Lung (tissue), 11 donors: ENCODE measurements at regions not wholly inside any gene's neighbourhood (a gene's known extent, or its start where the extent isn't known, plus 50 kb on each side); places are given as distances from the start of the nearest gene placed in this dataset.

Experiments
- ATAC-seq: fragments of 200-7000 bp; cut with Tn5 transposase; one replicate; pipeline ENCODE4 v1.9.1; 2020; ENCODE audit warnings: moderate number of reproducible peaks; ENCODE audit not compliant: insufficient read depth, low FRiP score
- DNase-seq, 3 donors: peaks; one replicate each; pipeline ENCODE4 v3.0.0-alpha.2; 2013 to 2017
- H3K27ac ChIP-seq, 2 donors: one replicate each; pipeline ENCODE4 v1.5.1; 2013; ENCODE audit warnings: mild to moderate bottlenecking in 2 of 2, moderate library complexity in 2 of 2, control low read depth in 1 of 2, inconsistent platforms in 1 of 2, low read depth in 1 of 2, low read length in 1 of 2
- H3K27me3 ChIP-seq, 3 donors: one replicate each; pipeline ENCODE4 v1.5.1; 2013; ENCODE audit warnings: low read length in 2 of 3; ENCODE audit not compliant: control insufficient read depth in 3 of 3, insufficient read depth in 3 of 3
- H3K36me3 ChIP-seq, 4 donors: one replicate each; pipeline ENCODE4 v1.5.1; 2013; ENCODE audit warnings: low read length in 4 of 4, mild to moderate bottlenecking in 1 of 4, moderate library complexity in 1 of 4; ENCODE audit not compliant: control insufficient read depth in 4 of 4, insufficient read depth in 4 of 4
- H3K4me1 ChIP-seq, 5 donors: one replicate each; pipeline ENCODE4 v1.5.1; 2013; ENCODE audit warnings: low read length in 5 of 5, mild to moderate bottlenecking in 2 of 5, moderate library complexity in 1 of 5; ENCODE audit not compliant: control insufficient read depth in 5 of 5, insufficient read depth in 5 of 5
- H3K4me3 ChIP-seq: one replicate; pipeline ENCODE4 v1.5.1; 2013; ENCODE audit warnings: mild to moderate bottlenecking, control low read depth, moderate library complexity
- H3K9ac ChIP-seq, 2 donors: one replicate each; pipeline ENCODE4 v1.5.1; 2013; ENCODE audit warnings: low read length in 2 of 2, control low read depth in 1 of 2; ENCODE audit not compliant: insufficient read depth in 1 of 2
- H3K9me3 ChIP-seq, 4 donors: one replicate each; pipeline ENCODE4 v1.5.1; 2013; ENCODE audit warnings: low read length in 3 of 4, mild to moderate bottlenecking in 1 of 4, moderate library complexity in 1 of 4; ENCODE audit not compliant: control insufficient read depth in 4 of 4, insufficient read depth in 3 of 4
- CTCF ChIP-seq: IDR thresholded peaks from 2 replicates; pipeline ENCODE4 v1.5.1; 2012; ENCODE audit warnings: mild to moderate bottlenecking; ENCODE audit errors: control extremely low read depth, extremely low read depth
- WGBS, 2 donors: extraction: QIAGEN DNeasy Blood & Tissue Kit; methylation state at CpG; one replicate each; pipeline ENCODE4 v1.1.7; 2013; 5-methylcytosine and 5-hydroxymethylcytosine counted together
- donor health status: control.
- donor health status: control.
- donor health status: Bipolar disorder and iron deficiency.
- donor health status: healthy.
- donor health status: DM: yes; HTN: yes; CAD: no.

- TF ChIP-seq CTCF = no peak
- H3K4me1 ChIP-seq = no peaks in the 10 kb centered on the region
- no peaks in the 10 kb centered on the region for H3K27me3 ChIP-seq
- H3K27ac ChIP-seq = no peak overlapping the region
- H3K9ac ChIP-seq = no peak overlapping the region
- 79 to 85% methylated on average over 6 of the region's 6 CpGs for WGBS, 2 donors
- no peaks in the 10 kb centered on the region for H3K9me3 ChIP-seq
- no peaks in the 10 kb centered on the region for H3K36me3 ChIP-seq
- H3K4me3 ChIP-seq = no peak overlapping the region
- DNase-seq (no peak), ATAC-seq (no peak)
These were observed 131.3 kb downstream of the EN1 start for GRCh38 chr2:118716102-118716501.

GRCh38 chr2:118714118-118714517 is 133.3 kb downstream of the EN1 start:
- no peaks in the 10 kb centered on the region for H3K4me1 ChIP-seq
- no peak for DNase-seq
- no peak overlapping the region for H3K4me3 ChIP-seq
- no peaks in the 10 kb centered on the region for H3K27me3 ChIP-seq
- H3K36me3 ChIP-seq = no peaks in the 10 kb centered on the region
- 78 to 81% methylated on average over 6 of the region's 6 CpGs for WGBS, 2 donors
- no peak overlapping the region for H3K9ac ChIP-seq
- no peaks in the 10 kb centered on the region for H3K9me3 ChIP-seq
- TF ChIP-seq CTCF = no peak
- H3K27ac ChIP-seq = no peak overlapping the region
- no peak for ATAC-seq

GRCh38 chr2:118711603-118712002 is 135.8 kb downstream of the EN1 start:
- Histone ChIP-seq H3K27me3 (no peaks in the 10 kb centered on the region), H3K9me3 (peaks cover 0 to 1% (median 0%) of the 10 kb centered on the region in 4 donors), H3K36me3 (no peaks in the 10 kb centered on the region), H3K27ac (no peak overlapping the region), H3K4me3 (no peak overlapping the region), H3K9ac (no peak overlapping the region), H3K4me1 (no peaks in the 10 kb centered on the region)
- WGBS, 2 donors = 86 to 92% methylated on average over 5 of the region's 5 CpGs
- ATAC-seq (no peak), DNase-seq (no peak)
- TF ChIP-seq CTCF = no peak

GRCh38 chr2:118710481-118710880 is 137.0 kb downstream of the EN1 start:
- H3K36me3 ChIP-seq = no peaks in the 10 kb centered on the region
- no peak for TF ChIP-seq CTCF
- peaks cover 0 to 1% (median 0%) of the 10 kb centered on the region in 4 donors for H3K9me3 ChIP-seq
- H3K4me3 ChIP-seq = no peak overlapping the region
- H3K27ac ChIP-seq = no peak overlapping the region
- ATAC-seq (no peak), DNase-seq (no peak)
- no peak overlapping the region for H3K9ac ChIP-seq
- 41 to 53% methylated on average over 2 of the region's 2 CpGs for WGBS, 2 donors
- peaks cover 0 to 2% (median 0%) of the 10 kb centered on the region in 3 donors for H3K27me3 ChIP-seq
- peaks cover 0 to 1% (median 0%) of the 10 kb centered on the region in 5 donors for H3K4me1 ChIP-seq
